HG03442 (cell line): ENCODE measurements at regions not wholly inside any gene's neighbourhood (a gene's known extent, or its start where the extent isn't known, plus 50 kb on each side); places are given as distances from the start of the nearest gene placed in this dataset.
"Not testable (repeated sequence)": the region's sequence is repeated elsewhere in the genome, so short reads cannot be mapped to it uniquely, and the experiment has no call there.

Experiments used
- ATAC-seq: cut with Tn5 transposase; IDR thresholded peaks from one replicate; pipeline ENCODE4 v1.9.1; 2021; ENCODE audit warnings: mild to moderate bottlenecking, moderate library complexity; ENCODE audit not compliant: unreplicated experiment

DNA sequence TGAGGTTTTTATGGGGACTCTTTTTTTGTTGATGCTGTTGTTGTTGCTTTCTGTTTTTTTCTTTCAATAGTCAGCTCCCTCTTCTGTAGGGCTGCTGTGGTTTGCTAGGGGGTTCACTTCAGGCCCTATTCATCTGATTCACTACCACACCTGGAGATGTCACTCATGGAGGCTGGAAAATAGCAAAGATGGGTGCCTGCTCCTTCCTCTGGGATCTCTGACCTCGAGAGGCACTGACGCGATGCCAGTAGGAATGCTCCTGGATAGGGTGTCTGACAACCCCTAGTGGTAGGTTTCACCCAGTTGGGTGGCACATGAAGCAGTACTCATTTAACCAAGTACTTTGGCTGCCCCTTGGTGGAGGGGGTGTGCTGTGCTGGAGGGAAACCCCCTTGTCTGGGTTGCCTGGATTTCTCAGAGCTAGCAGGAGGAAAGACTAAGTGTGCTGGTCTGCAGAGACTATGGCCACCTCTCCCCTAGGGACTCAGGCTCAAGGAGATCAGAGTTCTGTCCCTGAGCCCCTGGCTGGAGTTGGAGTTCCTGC is 745.5 kb downstream of the TMTC2 start:
- no peak for ATAC-seq

DNA sequence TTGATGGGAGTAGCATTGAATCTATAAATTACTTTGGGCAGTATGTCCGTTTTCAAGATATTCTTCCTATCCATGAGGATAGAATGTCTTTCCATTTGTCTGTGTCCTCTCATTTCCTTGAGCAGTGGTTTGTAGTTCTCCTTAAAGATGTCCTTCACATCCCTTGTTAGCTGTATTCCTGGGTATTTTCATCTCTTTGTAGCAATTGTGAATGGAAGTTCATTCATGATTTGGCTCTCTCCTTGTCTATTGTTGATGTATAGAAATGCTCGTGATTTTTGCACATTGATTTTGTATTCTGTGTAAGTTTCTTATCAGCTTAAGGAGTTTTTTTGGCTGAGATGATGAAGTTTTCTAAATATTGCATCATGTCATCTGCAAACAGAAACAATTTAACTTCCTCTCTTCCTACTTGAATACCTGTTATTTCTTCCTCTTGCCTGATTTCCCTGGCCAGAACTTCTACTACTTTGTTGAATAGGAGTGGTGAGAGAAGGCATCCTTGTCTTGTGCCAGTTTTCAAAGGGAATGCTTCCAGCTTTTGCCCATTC is 741.0 kb downstream of the TMTC2 start:
- not testable (repeated sequence) for ATAC-seq

DNA sequence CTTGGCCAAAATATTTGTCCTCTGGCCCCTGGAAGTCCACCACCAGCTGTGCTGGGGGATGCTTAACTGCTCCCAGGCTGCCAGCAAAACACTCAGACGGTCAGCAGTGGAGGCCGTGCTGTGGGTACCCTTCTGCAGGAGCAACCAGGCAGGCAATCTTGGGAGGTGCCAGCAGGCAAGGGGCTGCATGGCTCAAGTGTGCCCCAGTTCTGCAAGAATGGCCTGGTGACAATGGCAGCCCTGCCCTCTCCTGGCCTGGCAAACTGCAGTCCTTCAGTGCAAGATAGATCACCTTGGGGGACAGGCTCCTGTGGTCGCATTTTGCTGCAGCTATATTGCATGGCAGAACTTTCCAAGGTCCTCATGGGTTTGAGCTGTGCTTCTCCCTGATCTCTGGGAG is 728.3 kb downstream of the TMTC2 start:
- ATAC-seq, result no peak

DNA sequence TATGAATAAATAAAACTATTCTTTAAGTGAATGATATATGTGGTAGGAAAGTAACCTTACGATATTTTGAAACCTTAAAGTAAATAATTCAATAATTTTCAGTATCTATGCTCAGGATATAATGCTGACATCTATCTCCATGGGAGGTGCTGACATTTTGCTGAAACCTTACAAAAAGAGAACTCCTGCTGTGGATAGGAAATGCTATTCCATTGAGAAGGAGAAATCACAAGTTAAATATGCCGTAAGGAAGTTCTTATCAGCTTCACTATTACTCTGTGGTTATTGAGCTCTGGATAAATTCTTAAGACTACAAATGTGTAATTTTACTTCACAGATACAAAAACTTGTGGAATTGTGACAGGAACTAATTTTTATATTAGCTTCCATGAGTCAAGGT is 722.1 kb downstream of the TMTC2 start:
- ATAC-seq, result no peak

DNA sequence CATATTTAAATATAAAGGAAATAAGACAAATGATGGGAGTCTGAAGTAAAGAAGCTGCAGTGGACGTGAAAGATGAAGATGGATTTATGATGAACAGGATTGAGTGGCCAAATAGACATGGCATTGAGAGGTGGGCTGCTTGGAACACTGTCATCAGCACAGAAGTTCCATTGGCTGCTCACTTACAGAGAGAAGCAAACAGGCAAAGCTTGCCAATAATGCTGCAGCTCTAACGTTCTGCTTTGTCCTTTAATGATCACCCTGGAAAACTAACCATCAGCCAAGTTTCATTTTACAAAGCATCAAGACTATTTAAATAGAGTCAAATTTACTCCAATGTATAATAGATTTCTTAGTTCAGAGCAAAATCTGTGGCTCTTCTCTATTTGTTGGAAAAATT is 721.4 kb downstream of the TMTC2 start:
- no peak for ATAC-seq

DNA sequence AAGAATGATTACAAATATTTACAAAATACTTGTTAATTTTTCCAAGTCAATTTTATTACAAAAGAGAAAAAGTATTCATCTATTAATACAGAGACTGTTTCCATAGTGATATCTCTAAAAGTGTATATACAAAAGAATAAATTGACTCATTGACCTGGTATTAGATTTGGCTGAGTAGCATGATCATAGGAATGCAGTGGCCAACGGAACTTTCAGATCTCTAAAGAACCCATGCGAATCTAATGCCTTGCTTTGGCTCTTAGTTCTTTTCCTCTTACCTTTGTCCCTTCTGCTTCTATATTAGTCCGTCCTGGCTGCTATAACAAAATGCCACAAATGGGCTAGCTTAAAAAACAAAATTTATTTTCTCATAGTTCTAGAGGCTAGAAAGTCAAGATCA is 717.8 kb downstream of the TMTC2 start:
- ATAC-seq, result no peak

DNA sequence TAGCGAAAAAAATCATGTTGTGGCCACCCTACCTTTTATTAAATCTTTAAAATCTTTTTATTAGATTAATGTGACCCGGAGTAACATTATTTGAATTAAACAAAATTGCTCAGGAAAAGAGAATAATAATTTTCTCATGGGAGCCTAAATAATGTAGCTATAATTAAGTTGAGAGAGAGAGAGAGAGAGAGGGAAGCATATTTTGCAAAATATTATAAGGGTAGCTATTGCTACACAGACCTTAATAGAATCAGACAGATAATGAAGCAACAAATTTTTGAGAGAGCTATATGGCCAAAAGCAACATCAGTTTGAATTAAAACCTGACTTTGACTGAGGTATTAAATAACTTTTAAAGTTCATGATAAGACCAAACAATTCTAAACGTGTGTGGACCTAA is 703.5 kb downstream of the TMTC2 start:
- ATAC-seq, result no peak

DNA sequence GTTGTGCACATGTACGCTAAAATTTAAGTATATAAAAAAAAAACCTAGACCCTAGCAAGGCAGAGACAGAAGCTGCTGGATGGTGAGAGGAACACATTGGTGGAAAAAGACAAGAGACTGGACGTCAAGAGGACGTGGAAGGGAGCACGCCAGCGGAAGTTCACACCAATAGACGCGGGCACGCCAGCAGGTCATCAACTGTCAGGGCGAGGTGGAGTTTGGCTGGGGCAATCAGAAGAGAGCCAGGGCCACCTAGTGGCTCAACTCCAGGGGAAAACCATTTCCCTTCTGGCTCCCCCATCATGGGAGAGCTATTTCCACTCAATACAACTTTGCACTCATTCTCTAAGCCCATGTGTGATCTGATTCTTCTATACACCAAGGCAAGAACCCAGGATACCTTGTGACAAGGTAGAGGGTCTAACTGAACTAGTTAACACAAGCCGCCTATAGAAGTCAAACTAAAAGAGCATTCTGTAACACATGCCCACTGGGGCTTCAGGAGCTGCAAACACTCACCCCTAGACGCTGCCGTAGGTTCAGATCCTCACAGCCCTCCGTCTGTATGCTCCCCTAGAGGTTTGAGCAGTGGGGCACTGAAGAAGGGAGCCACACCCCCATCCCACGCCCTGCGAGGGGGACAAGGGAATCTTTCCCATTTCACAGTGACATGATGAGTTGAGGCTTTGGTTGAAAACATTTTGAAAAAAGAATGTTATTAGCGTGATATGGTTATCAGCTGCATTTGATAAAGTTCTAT is 702.7 kb downstream of the TMTC2 start:
- ATAC-seq, result peak; percentile 80

DNA sequence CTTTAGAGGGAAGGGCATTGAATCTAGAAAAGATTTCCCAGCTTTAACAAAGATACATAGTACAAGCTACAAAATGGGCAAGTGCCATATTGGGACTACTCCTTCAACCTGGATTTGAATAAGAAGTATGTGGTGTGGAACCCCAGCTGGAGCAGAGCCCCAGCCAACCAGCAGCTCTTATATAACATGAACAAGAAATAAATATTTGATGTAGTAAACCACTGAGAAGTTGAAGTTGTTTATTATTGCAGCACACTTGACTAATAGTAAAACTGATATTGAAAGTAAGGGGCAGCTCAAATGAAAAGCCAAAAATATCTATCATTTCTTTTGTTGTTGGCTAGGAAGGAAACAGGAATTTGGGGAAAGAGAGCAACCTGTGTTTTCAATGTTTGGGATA is 701.8 kb downstream of the TMTC2 start:
- ATAC-seq, result peak; percentile 41

DNA sequence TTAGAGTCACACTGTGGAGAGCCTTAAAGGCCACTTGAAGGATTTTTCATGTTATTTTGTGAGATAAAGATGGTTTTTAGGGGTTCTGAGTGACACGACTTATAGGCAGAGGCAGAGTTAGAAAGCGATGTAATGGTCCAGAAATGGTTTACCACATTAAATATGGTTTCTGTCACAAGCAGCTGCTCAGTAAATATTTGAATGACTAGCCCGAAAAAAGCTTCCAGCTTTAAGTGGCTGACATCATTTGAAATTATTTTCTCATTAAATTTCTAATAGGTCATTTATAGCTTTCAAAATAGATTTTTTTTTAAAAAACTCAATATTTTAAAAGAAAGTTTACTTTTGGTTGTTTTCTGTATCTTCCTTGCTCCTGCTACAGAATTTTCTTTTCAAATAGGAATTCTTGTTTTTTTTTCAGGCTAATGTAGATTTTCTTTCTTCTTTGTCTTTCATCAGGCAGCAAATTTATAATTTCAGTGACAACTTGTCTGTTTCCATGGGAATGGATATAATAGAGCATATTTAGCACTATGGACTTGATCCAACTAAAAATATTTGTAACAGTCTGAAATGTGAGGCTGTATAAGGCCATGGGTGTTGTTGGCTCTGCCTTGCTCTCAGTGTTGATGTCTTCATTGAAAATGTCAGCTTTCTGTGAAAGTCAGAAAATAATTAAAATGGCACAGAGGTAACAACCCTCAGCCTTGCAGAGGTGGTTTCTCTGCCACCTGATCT is 700.0 kb downstream of the TMTC2 start:
- no peak for ATAC-seq

DNA sequence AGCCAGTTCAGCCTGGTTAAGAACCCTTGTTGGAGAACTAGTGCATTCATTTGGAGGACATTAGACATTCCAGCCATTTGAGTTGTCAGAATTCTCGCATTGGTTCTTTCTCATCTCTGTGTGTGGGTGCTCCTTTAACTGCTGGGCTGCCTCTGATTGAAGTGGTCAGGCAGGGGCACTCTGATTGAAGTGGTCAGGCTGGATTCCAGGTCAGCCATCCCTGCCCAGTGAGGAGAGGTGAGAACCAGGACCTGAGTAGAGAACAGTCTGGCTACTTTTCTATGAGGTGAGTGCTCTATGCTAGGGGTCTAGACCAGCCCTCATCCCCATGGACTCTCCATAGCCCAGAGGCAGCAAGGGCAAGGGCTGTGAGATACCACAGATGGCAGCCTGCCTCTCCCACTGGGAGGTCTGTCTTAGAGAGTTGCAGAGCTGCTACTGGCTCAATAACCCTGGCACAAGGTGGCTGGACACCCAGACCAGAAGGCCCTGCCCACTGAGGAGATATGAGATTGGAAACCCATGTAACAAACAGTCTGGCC is 691.6 kb downstream of the TMTC2 start:
- no peak for ATAC-seq

DNA sequence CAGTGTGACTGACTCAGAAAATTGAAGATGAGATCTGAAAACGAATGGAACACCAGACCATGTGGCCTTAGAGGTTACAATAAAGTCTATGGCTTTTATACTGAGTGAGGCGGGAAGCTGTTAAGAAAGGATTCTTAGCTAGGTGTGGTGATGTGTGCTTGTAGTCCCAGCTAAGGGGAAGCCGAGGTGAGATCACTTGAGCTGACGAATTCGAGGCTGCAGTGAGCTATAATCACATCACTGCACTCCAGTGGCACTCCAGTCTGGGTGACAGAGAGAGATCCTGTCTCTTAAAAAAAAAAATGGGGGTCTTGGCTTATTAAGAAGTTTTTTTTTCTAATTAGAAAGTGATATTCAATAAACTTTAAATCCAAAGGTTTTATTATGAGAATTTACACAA is 678.6 kb downstream of the TMTC2 start:
- ATAC-seq, result no peak

DNA sequence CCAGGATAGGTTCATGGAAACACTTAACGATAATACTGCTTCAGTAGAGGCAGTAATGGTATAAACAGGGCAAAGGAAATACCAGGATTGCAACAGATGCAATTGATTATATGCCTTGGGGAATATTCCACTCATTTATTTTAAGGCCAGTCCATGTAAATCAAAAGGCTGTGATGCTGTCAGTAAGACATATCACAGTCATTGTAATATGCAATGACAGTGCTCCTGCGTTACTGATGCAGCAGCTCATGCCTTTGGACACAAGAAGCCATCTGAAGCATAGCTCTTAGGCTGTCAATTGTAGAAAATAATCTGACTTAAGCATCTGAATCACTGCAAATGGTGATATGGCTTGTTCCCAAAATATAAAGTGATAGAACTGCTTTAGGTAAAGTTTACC is 674.8 kb downstream of the TMTC2 start:
- ATAC-seq, result no peak

DNA sequence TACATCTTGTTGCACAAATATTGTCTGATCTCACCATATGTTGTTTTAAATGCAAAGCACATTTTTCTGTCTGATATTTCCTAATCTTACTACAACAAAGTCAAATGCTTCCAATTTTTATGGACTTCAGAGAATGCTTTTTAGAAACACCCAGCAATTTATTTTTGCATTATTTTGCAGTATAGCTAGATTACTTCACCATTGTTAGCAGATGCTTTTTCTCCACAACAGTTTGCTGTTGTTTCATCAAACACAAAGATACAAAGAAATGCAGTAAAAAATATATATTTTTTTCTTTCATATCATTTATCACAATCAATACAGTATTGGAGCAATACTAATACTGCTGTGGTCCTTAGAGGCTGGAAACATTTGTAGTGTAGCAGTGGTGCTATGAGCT is 674.4 kb downstream of the TMTC2 start:
- no peak for ATAC-seq

DNA sequence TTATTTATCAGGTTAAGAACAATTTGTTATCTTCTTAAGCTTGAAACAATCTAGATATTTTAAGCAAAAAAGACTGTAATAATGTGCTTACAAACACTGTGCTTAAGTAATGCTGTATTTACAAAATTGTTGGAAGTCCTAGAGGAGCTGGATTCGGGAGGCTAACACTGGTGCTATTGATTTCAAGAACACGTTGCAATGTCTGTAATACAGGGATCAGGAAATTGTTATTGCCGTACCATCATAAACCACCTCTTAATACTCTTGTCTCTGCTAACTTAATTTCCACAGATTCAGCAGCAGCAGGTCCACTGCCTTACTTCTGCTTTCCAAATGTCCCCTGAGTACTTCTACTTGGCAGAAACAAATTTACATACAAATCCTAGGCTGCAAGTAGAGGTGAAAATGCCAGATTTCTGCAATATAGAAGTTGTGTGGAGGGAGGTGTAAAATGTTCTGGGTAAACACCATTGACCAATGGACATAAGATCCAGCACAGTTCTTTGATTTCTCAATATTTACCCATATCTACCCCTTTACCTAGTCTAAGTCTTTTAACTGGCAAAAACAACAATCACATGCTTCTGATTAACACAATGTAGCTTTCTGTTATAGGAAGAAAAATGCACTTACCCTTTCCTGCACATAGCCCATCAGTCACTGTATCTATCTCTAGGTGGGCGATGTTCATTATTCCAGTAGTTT is 663.4 kb downstream of the TMTC2 start:
- no peak for ATAC-seq

DNA sequence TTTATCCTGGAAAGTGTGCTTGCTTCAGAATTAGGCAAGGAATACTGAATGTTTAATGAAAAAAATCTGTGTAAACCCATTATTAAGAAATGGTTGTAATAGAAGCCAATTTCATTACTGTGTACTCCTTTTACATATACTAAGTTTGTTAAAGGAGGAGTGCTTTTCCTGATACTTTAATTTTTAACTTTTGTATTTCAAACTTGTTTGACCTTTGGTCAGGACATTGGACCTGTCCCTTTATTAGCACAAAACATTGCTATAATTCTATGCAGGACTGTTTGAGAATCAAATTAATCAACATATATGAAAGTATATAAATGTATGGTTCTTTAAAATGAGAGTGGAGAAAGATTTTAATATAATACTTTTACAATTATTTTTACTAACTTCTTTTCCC is 659.6 kb downstream of the TMTC2 start:
- ATAC-seq, result no peak

DNA sequence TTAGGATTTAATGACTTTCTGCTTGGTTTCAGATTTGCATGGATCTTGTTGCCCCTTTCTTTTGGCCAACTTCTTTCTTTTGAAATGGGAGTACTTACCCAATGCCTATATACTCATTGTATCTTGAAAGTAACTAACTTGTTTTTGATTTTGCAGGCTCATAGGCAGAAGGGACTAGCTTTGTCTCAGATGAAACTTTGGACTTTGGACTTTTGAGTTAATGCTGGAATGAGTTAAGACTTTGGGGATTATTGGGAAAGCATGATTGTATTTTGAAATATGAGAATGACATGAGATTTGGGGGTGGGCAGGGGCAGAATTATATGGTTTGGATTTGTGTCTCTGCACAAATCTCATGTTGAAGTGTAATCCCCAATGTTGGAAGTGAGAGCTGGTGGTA is 657.1 kb downstream of the TMTC2 start:
- ATAC-seq, result no peak

DNA sequence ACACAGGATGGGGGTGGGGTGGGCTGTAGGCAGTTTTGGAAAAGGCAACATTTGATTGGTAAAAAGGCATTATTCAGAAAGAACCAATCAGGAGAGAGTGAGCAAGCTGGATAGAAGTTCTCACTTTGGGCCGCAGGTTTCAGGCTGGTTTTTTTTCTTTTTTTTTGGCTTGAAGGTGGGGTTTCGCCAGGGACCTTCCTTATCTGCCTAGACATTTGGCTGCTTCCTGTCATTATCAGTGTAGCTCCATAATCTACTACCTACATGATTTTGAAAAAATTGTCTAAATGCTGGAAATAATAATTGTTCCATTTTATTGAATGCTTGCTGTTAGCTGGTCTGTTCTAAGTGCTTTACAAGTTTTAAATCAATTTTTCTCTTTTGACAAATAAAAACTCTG is 649.0 kb downstream of the TMTC2 start:
- no peak for ATAC-seq

DNA sequence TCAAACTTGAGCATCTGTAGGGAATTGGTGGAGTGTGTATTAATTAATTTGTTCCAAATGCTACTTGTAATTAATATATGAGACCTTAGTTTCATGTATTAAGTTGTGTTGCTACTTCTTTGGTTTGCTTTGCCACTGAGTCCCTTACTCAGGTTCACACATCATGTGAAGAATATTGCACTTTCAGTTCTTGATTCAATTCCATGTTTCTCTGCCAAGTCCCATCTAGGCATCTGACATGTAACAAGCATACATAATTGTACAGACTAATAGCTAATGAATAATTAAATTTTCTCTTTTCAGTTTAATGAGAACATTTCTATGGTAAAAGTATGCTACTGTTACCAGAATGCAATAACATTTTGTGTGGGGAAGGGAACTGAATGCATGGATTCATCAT is 640.0 kb downstream of the TMTC2 start:
- ATAC-seq, result no peak

DNA sequence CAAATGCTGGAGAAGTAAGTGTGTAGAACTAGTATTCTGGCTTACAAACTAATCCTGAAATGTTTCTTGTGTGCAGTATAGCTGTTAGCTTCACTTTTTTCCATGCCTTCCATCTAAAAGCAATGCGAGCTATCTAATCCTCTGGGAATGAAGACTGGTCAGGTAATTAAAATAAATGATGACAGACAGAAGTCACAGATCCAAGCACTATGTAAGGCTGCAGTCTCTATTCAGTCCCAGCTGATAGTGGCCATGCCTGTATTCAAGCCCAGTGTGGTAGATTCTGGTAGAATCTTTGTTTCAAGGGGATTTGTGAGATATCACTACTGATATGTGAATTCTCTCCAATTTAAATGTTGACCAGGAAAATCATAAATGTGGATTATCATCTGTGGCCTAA is 637.2 kb downstream of the TMTC2 start:
- ATAC-seq, result no peak

DNA sequence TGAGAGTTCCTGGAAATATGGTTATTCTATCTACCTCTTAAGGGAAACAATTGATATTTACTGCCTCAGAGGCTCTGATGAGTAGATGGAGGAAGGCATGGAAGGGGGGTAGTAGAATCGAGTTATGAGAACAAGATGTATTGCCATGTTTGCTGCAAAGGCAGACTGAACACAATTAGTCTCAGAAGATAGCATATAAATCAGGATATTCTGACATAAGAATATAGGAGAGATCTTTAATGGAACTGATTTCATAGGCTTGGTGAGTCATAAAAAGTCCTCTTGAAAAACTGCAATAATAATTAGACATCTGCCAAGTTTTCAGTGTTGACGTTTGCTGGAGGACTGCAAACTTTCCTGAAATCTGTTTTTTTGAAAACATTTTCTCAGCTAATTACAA is 636.1 kb downstream of the TMTC2 start:
- no peak for ATAC-seq
